Stimulated activated naive CD4-positive, alpha-beta T cell (primary cell): ENCODE measurements at regions not wholly inside any gene's neighbourhood (a gene's known extent, or its start where the extent isn't known, plus 50 kb on each side); places are given as distances from the start of the nearest gene placed in this dataset.
"Not testable (repeated sequence)": the region's sequence is repeated elsewhere in the genome, so short reads cannot be mapped to it uniquely, and the experiment has no call there.

Experiments
- DNase-seq, 6 experiments: peaks; one replicate each; lab custom pipeline; 2025; lab: John Stamatoyannopoulos, UW

DNA sequence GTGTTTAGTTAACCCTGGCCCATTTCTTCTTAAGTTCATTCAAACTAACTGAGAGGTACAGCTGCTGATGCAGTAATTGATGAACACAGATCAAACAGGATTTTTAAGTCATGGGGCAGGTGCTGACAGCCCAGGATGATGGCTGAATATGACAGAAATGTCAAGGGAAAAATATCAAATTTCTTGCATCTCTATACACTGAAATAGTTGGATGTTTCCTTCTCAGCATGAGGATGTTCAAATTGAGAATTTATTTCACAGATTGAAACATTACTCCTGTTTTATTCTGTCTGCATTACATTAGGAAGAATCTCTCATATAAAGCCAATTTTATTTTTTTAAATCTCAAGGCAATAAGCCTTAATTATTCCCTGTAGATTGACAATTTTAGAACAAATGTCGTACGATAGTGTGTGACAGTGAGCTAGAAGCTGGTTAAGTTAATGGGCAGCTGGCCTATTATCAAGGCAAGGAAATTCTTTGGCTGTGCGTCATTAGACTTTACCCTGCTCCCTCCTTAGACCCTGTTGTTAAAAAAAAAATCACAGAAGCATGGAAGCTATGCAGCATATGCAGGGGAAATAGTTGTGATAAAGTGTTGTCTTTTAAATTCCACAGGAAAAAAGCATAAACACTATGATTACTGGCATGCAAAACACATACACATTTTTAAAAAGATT is 183.8 kb upstream of the KCNMB2 start:
- no peak for DNase-seq

GRCh38 chr3:178353006-178353694 is 183.1 kb upstream of the KCNMB2 start:
- DNase-seq = no peak

- DNase-seq = no peak
These were observed 176.5 kb upstream of the KCNMB2 start for GRCh38 chr3:178359728-178360127.

- DNase-seq = not testable (repeated sequence)
These were observed 173.2 kb upstream of the KCNMB2 start for GRCh38 chr3:178363048-178363447.

DNA sequence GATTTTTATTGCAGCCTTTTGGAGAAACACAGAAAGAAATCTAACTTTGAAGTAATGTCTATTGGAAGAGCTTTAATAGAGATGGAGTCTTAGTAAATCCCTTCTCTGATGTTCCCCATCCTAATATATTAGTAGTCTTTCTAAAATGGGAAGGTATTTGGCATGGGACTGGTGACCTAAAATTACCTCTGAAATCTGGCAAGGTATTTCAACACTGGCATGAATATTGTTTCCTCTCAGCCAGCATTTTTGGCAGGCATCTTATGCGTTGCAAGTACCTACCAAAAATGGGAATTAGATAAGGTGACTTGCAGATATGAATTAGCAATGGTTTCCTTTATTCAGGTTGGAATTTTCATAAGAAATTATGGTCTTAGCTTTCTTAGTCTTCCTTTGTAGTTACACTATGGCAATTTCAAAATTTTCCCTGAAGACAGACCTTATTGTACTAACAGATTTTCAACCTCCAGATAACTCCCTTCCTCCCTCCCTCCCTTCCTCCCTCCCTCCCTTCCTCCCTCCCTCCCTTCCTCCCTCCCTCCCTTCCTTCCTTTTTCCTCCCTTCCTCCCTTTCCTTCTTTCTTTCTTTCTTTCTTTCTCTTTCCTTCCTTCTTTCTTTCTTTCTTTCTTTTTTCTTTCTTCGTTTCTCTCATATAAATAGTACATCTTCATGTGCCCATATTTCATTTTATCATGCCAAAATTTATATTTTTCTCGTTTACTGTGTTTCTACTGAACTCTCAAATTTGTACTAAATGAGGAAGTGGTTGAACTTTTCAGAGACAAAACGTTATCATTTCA is 168.2 kb upstream of the KCNMB2 start:
- no peak for DNase-seq

- no peak for DNase-seq
These were observed 167.2 kb upstream of the KCNMB2 start for GRCh38 chr3:178369006-178369405.

GRCh38 chr3:178369811-178370210 is 166.4 kb upstream of the KCNMB2 start:
- no peak for DNase-seq

DNA sequence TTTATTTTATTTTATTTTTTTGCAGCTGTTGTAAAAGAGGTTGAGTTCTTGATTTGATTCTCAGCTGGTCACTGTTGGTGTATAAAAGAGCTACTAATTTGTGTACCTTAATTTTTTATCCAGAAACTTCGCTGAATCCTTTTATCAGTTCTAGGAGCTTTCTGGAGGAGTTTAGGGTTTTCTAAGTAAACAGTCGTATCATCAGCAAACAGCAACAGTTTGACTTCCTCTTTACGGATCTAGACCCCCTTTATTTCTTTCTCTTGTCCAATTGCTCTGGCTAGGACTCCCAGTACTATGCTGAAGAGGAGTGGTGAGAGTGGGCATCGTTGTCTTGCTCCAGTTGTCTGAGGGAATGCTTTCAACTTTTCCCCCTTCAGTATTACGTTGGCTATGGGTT is 165.8 kb upstream of the KCNMB2 start:
- no peak for DNase-seq

GRCh38 chr3:178381555-178381954 is 154.7 kb upstream of the KCNMB2 start:
- DNase-seq = no peak

- peak in 3 of 6 experiments; percentile 21 to 52 (median 35) for DNase-seq
These were observed 154.2 kb upstream of the KCNMB2 start for GRCh38 chr3:178381971-178382448.

- DNase-seq = no peak
These were observed 153.7 kb upstream of the KCNMB2 start for GRCh38 chr3:178382449-178383061.

DNA sequence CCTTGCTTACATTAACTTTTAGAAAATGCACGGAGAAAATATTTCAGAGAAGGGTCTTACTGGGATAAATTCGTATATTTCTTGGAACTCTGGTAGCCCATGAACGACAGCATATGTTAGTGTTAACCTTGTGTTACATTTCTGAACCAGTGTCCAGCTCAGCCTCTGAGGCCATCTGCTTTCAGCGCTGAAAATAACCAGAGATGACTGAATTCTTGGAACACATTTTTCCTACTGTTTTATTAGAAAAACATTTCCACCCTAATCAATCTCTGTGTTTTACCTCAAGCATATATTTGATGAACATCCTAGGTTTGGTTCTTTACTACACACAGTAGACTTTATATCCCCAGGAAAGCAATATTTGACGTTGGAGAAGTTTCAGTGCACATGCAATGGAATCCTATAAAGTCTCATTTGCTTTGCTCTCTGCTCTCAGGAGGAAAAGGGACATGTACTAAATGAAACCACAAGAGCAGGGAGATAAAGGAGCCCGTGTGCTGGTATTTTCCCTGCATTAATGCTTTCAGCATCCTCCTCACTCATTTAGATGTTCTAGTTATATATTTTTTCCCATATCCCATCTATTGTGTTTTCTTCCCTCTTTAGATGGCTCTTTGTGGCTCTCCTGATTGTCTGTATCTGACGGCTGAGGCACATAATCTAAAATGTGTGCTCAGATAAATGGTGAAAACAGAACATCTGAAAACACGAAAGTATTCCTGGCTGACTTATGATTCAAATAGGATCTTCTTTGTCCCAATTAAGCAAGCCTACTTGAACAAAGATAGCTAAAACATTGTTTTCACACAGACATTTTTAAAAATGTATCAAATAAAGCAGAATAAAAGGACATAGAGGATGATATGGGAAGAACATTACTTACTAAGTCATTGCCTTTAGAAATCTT is 151.7 kb upstream of the KCNMB2 start:
- no peak for DNase-seq

- DNase-seq = peak in 2 of 6 experiments; percentile 19 to 41
These were observed 150.8 kb upstream of the KCNMB2 start for GRCh38 chr3:178385280-178385952.

- no peak for DNase-seq
These were observed 149.8 kb upstream of the KCNMB2 start for GRCh38 chr3:178386401-178386800.

GRCh38 chr3:178386880-178387279 is 149.4 kb upstream of the KCNMB2 start:
- DNase-seq = no peak

DNA sequence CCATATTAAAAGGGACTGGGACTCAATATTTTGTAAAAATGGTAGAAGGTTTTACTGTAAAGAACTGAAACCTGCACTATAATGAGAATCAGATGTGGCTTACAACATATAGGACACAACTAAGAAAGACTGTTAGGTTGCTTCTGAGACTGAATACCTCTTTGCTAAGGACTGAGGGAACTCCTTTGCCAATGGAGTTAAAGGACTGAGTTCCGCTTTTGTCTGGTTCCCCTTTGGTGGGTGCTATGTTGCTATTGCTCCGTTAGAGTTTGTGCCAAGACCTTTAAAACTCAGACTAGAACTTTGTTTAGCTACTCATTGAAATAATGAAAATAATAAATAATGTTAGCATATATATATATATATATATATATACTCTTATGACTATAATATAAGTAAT is 147.8 kb upstream of the KCNMB2 start:
- no peak for DNase-seq

GRCh38 chr3:178389258-178389657 is 147.0 kb upstream of the KCNMB2 start:
- no peak for DNase-seq

DNA sequence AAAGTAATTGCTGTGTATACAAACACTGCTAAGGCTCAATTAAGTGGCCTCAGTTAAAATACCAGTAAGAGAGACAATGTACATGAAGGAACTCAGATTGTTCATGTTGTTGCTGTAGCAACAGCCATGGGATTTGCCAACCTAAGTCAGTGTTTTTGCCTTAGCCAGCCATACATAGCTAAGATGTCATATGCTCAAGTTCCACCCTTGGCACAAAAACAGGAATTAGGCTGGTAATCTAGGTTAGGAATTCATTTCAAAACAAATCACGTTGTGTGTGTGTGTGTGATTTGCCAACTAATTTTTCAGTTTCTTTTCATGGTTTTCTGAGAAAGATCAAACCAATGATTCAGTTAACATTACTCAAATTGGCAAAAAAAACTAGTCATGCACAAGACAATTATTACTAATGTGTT is 143.7 kb upstream of the KCNMB2 start:
- DNase-seq = no peak

DNA sequence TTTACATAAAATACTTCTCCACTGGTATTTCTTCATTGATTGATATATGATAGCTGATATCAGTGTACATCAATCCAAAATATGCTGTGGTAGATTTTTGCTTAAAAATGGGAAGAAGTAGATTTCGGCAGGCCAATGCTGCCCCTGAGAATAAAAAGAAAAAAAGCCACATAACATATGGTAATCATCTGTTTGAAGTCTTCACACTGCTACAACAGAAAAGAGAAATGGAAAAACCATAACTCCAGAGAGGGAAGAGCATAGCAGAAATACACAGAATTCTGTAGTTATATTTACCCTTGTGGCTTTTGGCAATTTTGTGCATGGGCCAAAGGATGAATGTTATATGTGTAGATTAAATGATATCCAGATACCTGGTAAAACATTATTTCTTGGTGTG is 143.1 kb upstream of the KCNMB2 start:
- no peak for DNase-seq

GRCh38 chr3:178393824-178394223 is 142.4 kb upstream of the KCNMB2 start:
- no peak for DNase-seq

- no peak for DNase-seq
These were observed 139.9 kb upstream of the KCNMB2 start for GRCh38 chr3:178396318-178396717.
